Daoy (cell line): ENCODE measurements at regions not wholly inside any gene's neighbourhood (a gene's known extent, or its start where the extent isn't known, plus 50 kb on each side); places are given as distances from the start of the nearest gene placed in this dataset.
"Not testable (repeated sequence)": the region's sequence is repeated elsewhere in the genome, so short reads cannot be mapped to it uniquely, and the experiment has no call there.

Source experiments
- DNase-seq: peaks from one replicate; pipeline ENCODE4 v3.0.0-alpha.2; 2015; ENCODE audit warnings: low read depth

- DNase-seq = no peak
These were observed 412.1 kb downstream of the KCNJ2 start for GRCh38 chr17:70581459-70581858.

GRCh38 chr17:70582777-70583176 is 413.4 kb downstream of the KCNJ2 start:
- no peak for DNase-seq

GRCh38 chr17:70584255-70584654 is 414.9 kb downstream of the KCNJ2 start:
- no peak for DNase-seq

GRCh38 chr17:70588003-70588402 is 418.7 kb downstream of the KCNJ2 start:
- no peak for DNase-seq

GRCh38 chr17:70597774-70598173 is 428.4 kb downstream of the KCNJ2 start:
- DNase-seq = no peak

- DNase-seq = no peak
These were observed 429.9 kb downstream of the KCNJ2 start for GRCh38 chr17:70599198-70599597.

- not testable (repeated sequence) for DNase-seq
These were observed 430.6 kb downstream of the KCNJ2 start for GRCh38 chr17:70599945-70600344.

GRCh38 chr17:70603226-70603625 is 433.9 kb downstream of the KCNJ2 start:
- DNase-seq = no peak

- DNase-seq = no peak
These were observed 435.5 kb downstream of the KCNJ2 start for GRCh38 chr17:70604854-70605253.

- DNase-seq = no peak
These were observed 436.8 kb downstream of the KCNJ2 start for GRCh38 chr17:70606086-70606485.

GRCh38 chr17:70608193-70608592 is 438.9 kb downstream of the KCNJ2 start:
- no peak for DNase-seq

- DNase-seq = no peak
These were observed 439.6 kb downstream of the KCNJ2 start for GRCh38 chr17:70608957-70609356.

- DNase-seq = no peak
These were observed 440.2 kb downstream of the KCNJ2 start for GRCh38 chr17:70609566-70609965.

GRCh38 chr17:70610161-70610560 is 440.8 kb downstream of the KCNJ2 start:
- DNase-seq = no peak

- DNase-seq = no peak
These were observed 444.3 kb downstream of the KCNJ2 start for GRCh38 chr17:70613681-70614080.

- no peak for DNase-seq
These were observed 446.5 kb downstream of the KCNJ2 start for GRCh38 chr17:70615831-70616230.

- DNase-seq = no peak
These were observed 449.3 kb downstream of the KCNJ2 start for GRCh38 chr17:70618641-70619040.

GRCh38 chr17:70621566-70621965 is 452.2 kb downstream of the KCNJ2 start:
- DNase-seq = peak; percentile 11

- DNase-seq = peak; percentile 39
These were observed 453.3 kb downstream of the KCNJ2 start for GRCh38 chr17:70622368-70623260.

- no peak for DNase-seq
These were observed 454.9 kb downstream of the KCNJ2 start for GRCh38 chr17:70624211-70624610.

GRCh38 chr17:70629902-70630301 is 460.6 kb downstream of the KCNJ2 start:
- DNase-seq = no peak

- DNase-seq = peak; percentile 17
These were observed 467.3 kb downstream of the KCNJ2 start for GRCh38 chr17:70636517-70637133.

- no peak for DNase-seq
These were observed 472.7 kb downstream of the KCNJ2 start for GRCh38 chr17:70642059-70642458.
